ENCODE measurements at regions not wholly inside any gene's neighbourhood (a gene's known extent, or its start where the extent isn't known, plus 50 kb on each side); places are given as distances from the start of the nearest gene placed in this dataset.

DNA sequence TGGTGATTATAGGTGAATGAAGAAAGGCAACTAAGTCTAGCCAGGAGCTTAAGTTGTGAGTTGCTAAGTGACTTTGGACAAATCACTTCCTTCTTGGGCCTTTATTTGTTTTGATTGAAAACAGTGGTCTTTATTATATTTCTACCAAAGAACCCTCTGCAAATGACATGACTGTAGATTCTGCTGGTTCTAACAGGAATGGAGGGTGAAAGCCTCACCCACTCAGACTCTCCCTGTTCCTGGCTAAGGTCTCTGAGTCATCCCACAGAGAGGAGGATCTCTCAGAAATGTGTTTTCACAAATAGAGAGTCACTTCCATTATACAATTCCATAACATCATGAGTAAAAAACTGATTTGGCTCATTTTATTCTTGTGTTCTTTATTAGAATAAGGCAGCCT is 583.9 kb upstream of the LRRC4C start:
- no peak overlapping the region for H3K4me3 ChIP-seq (ENCODE audit: low read depth, low read length)
- TF ChIP-seq, protein P1, sequence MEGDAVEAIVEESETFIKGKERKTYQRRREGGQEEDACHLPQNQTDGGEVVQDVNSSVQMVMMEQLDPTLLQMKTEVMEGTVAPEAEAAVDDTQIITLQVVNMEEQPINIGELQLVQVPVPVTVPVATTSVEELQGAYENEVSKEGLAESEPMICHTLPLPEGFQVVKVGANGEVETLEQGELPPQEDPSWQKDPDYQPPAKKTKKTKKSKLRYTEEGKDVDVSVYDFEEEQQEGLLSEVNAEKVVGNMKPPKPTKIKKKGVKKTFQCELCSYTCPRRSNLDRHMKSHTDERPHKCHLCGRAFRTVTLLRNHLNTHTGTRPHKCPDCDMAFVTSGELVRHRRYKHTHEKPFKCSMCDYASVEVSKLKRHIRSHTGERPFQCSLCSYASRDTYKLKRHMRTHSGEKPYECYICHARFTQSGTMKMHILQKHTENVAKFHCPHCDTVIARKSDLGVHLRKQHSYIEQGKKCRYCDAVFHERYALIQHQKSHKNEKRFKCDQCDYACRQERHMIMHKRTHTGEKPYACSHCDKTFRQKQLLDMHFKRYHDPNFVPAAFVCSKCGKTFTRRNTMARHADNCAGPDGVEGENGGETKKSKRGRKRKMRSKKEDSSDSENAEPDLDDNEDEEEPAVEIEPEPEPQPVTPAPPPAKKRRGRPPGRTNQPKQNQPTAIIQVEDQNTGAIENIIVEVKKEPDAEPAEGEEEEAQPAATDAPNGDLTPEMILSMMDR (conservative IDR thresholded peaks at IDR 0.05; ENCODE audit: low read depth, low read length): no peak
- DNase-seq (ENCODE audit: low read depth): no peak

- TF ChIP-seq, protein P1 (conservative IDR thresholded peaks at IDR 0.05; ENCODE audit: low read depth, low read length): no peak
- no peak for DNase-seq (ENCODE audit: low read depth)
Observed at GRCh38 chr11:42047637-42048555, 588.4 kb upstream of the LRRC4C start.

DNA sequence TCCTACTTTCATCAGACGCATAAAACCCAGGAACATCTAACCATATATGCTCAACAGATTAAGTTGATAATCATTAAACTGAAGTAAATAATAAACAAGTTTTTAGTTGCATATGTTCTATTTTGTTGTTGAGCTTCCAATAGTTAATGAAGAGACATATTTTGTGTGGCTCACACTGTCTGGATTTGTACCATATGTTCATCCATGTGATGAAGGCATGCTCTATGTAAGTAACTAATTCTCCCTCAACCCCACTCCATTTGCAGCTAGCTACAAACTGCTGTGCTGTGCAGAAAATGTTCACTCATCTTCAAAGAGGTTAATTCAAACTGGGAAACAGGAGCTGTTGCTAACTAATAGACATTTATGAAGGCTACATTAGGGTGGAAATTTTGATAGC is 589.7 kb upstream of the LRRC4C start:
- DNase-seq (ENCODE audit: low read depth): no peak
- TF ChIP-seq, protein P1 (conservative IDR thresholded peaks at IDR 0.05; ENCODE audit: low read depth, low read length): no peak
- H3K4me3 ChIP-seq (ENCODE audit: low read depth, low read length): no peak overlapping the region

More at GRCh38 chr11:42047637-42048555, 588.4 kb upstream of the LRRC4C start:
- H3K4me3 ChIP-seq (ENCODE audit: low read depth, low read length): no peak overlapping the region

DNA sequence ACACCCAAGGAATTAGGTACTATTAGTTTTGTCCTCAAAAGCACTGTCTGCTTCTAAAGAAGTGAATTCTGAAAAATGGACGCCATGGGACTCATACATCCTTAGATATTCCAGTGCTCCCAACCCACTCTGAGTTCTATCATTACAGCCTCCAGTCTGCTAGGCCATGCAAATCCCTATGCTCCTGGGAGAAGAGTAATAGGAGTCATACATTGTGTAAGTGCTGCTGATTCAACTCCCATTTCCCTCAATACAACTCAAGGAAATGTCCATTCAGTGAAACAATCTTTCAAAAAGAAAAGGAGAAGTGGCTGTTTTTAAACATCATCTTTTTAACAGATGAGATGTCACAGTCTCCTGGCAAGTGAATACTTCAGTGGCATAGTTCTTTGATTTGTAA is 590.2 kb upstream of the LRRC4C start:
- TF ChIP-seq, protein P1 (conservative IDR thresholded peaks at IDR 0.05; ENCODE audit: low read depth, low read length): no peak
- DNase-seq (ENCODE audit: low read depth): no peak
- no peak overlapping the region for H3K4me3 ChIP-seq (ENCODE audit: low read depth, low read length)

DNA sequence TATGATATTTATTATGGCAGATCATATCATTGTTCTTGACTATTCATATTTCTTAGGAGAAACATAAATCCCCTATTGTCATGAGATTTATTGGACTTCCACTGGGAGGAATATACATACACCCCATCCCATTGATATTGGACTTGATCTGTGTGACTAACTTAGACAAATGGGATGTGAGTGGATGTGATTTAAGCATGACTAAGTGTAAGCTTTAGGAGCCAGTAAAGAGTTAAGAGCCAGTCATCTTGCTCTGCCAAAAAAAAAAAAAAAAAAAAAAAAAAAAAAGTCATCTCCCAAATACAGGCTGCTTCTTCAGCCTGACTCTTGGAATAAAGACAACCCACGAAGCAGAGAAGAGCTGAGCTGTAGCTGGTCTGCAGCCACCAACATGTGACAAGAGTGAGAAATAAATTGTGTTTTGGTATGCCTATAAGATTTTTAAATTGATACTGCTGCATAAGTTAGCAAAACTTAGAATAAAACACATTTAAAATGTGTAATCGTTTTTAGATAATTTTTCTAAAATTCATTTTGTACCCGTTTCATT is 595.0 kb upstream of the LRRC4C start:
- no peak for DNase-seq (ENCODE audit: low read depth)
- TF ChIP-seq, protein P1 (conservative IDR thresholded peaks at IDR 0.05; ENCODE audit: low read depth, low read length): no peak
- H3K4me3 ChIP-seq (ENCODE audit: low read depth, low read length): no peak overlapping the region

DNA sequence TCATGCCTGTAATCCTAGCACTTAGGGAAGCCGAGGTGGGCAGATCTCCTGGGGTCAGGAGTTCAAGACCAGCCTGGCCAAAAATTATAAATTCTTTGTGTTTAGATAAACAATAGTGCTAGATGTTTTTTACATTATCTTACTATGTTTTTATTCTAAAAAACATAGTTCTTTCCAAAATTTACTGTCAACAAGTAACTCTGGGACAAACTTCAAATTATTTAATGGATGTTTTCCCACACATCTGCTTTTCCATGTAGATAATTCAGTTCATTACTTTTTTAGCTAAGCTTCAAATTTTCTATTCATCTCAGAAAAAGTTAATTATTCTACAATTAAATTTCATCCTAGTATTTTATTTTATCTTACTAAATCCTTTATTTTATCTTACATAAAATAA is 596.2 kb upstream of the LRRC4C start:
- TF ChIP-seq, protein P1 (conservative IDR thresholded peaks at IDR 0.05; ENCODE audit: low read depth, low read length): no peak
- DNase-seq (ENCODE audit: low read depth): no peak
- no peak overlapping the region for H3K4me3 ChIP-seq (ENCODE audit: low read depth, low read length)
